Stimulated activated naive CD8-positive, alpha-beta T cell treated with anti-CD3 and anti-CD28 coated beads, Interleukin-15, amount 100 ng/mL, for 72 hours (primary cell): ENCODE measurements at regions not wholly inside any gene's neighbourhood (a gene's known extent, or its start where the extent isn't known, plus 50 kb on each side); places are given as distances from the start of the nearest gene placed in this dataset.
"Not testable (repeated sequence)": the region's sequence is repeated elsewhere in the genome, so short reads cannot be mapped to it uniquely, and the experiment has no call there.

Experiments used
- ATAC-seq: fragments of 150-1000 bp; cut with Tn5 transposase; 2 replicates; pipeline ENCODE4 v1.10.0; 2021; ENCODE audit warnings: mild to moderate bottlenecking, moderate library complexity
- DNase-seq, 2 donors: peaks; one replicate each; pipeline ENCODE4 v3.0.0; 2021 to 2022
- H3K27ac Mint-ChIP-seq, 2 donors: one replicate each; pipeline ENCODE4 v1.8.0; 2022; ENCODE audit warnings: mild to moderate bottlenecking in 2 of 2, mixed read lengths in 2 of 2, moderate library complexity in 2 of 2
- H3K27me3 Mint-ChIP-seq: one replicate; pipeline ENCODE4 v1.8.0; 2022; ENCODE audit warnings: mixed read lengths
- H3K4me1 Mint-ChIP-seq: one replicate; pipeline ENCODE4 v1.8.0; 2022; ENCODE audit warnings: mild to moderate bottlenecking, mixed read lengths
- H3K4me3 Mint-ChIP-seq, 2 donors: one replicate each; pipeline ENCODE4 v1.8.0; 2022; ENCODE audit warnings: mild to moderate bottlenecking in 2 of 2, mixed read lengths in 2 of 2, moderate library complexity in 1 of 2
- H3K9me3 Mint-ChIP-seq, 2 donors: one replicate each; pipeline ENCODE4 v1.8.0; 2022; ENCODE audit warnings: mixed read lengths in 2 of 2

DNA sequence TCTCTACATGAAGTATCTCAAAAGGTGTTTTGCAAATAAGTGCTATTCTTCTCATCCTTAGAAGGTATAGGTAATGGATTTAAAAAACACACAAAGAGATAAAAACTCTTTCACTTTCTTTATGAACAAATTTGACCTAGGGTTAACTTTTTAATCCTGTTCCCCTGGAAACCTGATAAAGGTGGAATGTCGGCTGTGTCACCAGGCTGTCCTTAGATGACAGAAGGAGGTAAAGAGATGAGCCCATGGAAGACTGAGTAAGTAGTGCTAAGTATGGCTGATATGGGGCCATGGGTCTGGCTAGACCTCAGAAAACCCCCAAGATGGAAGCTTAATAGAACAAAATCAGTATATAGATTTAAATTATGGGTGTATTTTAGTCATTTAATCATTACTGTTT is 153.8 kb upstream of the LSM14A start:
- H3K4me3 Mint-ChIP-seq: no peak overlapping the region
- H3K9me3 Mint-ChIP-seq: peaks cover 17 to 25% of the 10 kb centered on the region in 2 donors
- H3K27ac Mint-ChIP-seq: no peak overlapping the region
- H3K4me1 Mint-ChIP-seq: no peaks in the 10 kb centered on the region
- DNase-seq (no peak), ATAC-seq (no peak)
- peaks cover 47% of the 10 kb centered on the region for H3K27me3 Mint-ChIP-seq

DNA sequence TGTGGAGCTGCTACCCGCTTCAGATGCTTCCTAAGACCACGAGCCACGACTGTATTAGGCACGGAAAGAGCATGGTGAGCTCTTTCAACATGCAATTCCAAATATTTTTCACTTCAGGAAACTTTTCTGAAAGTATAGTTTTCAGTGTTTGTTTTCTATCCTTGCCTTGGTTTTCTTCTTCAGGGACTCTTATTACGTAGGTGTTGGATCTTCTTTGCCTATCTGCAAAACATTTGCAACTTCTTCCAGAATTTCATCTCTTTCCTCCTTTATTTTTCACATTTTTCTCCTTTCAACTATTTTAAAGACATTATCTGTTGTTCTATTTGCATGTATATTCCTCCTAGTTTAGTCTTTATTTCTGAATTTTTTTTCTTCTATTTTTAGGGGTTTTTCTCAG is 148.9 kb upstream of the LSM14A start:
- H3K9me3 Mint-ChIP-seq: peaks cover 23 to 26% of the 10 kb centered on the region in 2 donors
- no peak overlapping the region for H3K4me3 Mint-ChIP-seq
- H3K27me3 Mint-ChIP-seq: peaks cover 31% of the 10 kb centered on the region
- no peaks in the 10 kb centered on the region for H3K4me1 Mint-ChIP-seq
- no peak for DNase-seq
- H3K27ac Mint-ChIP-seq: no peak overlapping the region
- no peak for ATAC-seq

DNA sequence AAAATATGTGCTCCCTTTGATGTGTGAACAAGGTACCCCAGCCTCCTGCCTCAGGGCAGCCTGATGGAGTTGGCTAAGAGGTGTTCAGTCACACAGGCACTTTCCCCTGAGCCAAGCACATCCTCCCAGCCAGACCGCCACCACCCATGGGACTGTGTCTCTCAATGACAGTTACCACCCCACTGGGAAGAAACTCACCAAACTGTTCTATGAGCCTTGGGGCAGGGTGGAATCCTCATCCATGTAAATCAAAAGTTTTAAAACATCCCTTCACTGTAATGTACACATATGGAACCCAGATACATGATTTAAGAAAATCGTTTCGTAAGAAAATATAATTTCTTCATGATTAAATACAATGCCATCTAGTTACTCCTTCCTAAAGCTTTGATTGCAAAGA is 138.4 kb upstream of the LSM14A start:
- Mint-ChIP-seq H3K4me3 (no peak overlapping the region), H3K9me3 (no peaks in the 10 kb centered on the region), H3K4me1 (no peaks in the 10 kb centered on the region), H3K27me3 (peaks cover 9% of the 10 kb centered on the region), H3K27ac (no peak overlapping the region)
- DNase-seq (no peak), ATAC-seq (no peak)

DNA sequence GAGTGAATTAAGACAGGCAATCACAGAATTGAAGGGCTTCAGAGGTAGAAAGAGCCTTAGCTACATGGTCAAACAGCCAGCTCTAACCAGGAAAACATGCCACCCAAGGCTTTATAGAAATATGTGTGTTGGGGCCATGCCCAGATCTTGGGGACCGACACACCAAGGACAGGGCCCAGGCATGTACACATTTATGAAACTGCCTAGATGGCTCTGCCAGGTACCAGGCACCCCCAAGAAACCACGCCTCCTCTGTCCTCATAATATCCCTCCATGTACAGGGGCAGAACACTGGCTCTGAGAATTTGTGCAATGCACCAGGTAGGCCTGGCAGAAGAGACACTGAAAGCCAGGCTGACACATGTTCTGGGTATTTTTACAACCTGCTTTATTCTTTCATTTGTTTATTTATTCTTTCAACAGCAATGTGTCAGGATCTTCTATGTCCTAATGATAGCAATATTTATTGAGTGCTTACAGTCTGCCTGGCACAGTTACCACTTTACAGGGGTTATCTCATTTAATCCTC is 137.9 kb upstream of the LSM14A start:
- no peaks in the 10 kb centered on the region for H3K4me1 Mint-ChIP-seq
- DNase-seq: no peak
- H3K27me3 Mint-ChIP-seq: peaks cover 12% of the 10 kb centered on the region
- H3K27ac Mint-ChIP-seq: no peak overlapping the region
- H3K9me3 Mint-ChIP-seq: no peaks in the 10 kb centered on the region
- H3K4me3 Mint-ChIP-seq: no peak overlapping the region
- no peak for ATAC-seq

DNA sequence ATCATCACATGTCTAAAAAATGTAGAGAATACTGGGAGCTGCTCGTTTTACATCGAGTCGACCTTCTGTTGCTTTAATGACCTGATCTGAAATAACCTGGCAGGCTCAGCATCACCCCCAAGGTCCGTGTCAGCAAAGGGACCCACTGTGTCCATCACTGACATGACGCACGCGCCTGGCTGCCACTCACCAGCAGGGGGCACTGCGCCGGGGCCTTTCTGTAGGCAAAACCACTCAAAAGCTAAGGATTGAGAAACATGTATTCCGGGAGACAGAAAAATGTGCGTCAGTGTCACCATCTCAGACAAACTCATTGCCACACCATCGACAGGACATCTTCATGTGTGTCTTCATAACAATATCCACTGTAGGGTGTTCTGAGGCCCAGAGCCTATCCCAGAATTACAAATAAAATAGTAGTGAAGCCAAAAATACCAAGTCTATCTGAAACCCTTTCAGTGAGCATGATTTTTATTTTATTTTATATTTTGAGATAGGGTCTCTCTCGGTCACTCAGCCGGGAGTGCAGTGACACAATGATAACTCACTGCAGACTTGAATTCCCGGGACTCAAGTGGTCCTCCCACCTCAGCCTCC is 130.3 kb upstream of the LSM14A start:
- Mint-ChIP-seq H3K27me3 (peaks cover 13% of the 10 kb centered on the region), H3K27ac (no peak overlapping the region), H3K9me3 (no peaks in the 10 kb centered on the region), H3K4me3 (no peak overlapping the region), H3K4me1 (no peaks in the 10 kb centered on the region)
- ATAC-seq (peak; percentile 56), DNase-seq (peak; percentile 61 to 71)

DNA sequence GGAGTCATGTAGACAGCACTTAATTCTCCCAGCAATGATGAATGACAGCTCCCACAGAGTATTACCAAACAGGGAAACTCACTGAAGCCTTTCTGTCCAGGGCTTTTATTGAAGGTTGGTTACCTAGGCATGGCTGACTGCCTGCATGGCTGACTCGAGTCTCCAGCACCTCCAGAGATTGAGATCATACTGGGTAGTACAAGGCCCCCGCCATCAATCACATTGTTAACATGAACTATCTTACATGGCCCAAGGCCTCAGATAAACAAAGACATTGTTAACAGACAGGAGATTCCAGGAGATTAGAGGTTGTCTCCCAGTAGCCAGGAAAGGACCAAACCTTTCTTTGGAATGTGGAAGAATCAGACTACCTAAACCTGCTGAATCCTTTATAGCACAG is 128.3 kb upstream of the LSM14A start:
- H3K4me3 Mint-ChIP-seq: no peak overlapping the region
- H3K4me1 Mint-ChIP-seq: no peaks in the 10 kb centered on the region
- no peak for DNase-seq
- ATAC-seq: no peak
- no peak overlapping the region for H3K27ac Mint-ChIP-seq
- peaks cover 13% of the 10 kb centered on the region for H3K27me3 Mint-ChIP-seq
- no peaks in the 10 kb centered on the region for H3K9me3 Mint-ChIP-seq

DNA sequence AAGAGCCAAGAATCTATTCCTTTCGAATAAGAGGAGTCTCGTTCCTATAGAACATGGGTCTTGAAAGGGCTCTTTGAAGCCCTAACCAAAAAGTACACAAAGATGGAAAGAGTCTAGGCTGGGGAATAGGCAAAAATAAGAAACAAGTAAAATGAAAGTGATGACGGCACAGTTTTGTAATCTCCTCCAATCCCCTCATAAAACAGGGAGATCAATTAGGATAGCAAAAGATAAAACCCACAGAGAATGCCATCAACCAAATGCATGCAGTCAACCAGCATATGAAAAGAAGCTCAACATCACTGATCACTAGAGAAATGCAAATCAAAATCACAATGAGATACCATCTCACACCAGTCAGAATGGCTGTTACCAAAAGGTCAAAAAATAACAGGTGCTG is 122.4 kb upstream of the LSM14A start:
- no peaks in the 10 kb centered on the region for H3K27me3 Mint-ChIP-seq

DNA sequence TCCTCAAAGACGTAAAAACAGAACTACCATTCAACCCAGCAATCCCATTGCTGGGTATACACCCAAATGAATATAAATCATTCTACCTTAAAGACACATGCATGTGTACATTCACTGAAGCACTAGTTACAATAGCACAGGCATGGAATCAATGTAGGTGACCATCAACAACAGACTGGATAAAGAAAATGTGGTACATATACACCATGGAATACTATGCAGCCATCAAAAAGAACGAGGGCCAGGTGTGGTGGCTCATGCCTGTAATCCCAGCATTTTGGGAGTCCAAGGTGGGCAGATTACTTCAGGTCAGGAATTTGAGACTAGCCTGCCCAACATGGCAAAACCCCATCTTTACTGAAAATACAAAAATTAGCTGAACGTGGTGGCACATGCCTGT is 121.9 kb upstream of the LSM14A start:
- DNase-seq, ATAC-seq, H3K9me3 Mint-ChIP-seq, H3K4me1 Mint-ChIP-seq, H3K4me3 Mint-ChIP-seq, H3K27ac Mint-ChIP-seq, H3K27me3 Mint-ChIP-seq: not testable (repeated sequence)

More for the DNA sequence above, 122.4 kb upstream of the LSM14A start:
- Mint-ChIP-seq H3K4me3 (no peak overlapping the region), H3K4me1 (no peaks in the 10 kb centered on the region), H3K9me3 (no peaks in the 10 kb centered on the region), H3K27ac (no peak overlapping the region)
- DNase-seq: no peak
- ATAC-seq: no peak

DNA sequence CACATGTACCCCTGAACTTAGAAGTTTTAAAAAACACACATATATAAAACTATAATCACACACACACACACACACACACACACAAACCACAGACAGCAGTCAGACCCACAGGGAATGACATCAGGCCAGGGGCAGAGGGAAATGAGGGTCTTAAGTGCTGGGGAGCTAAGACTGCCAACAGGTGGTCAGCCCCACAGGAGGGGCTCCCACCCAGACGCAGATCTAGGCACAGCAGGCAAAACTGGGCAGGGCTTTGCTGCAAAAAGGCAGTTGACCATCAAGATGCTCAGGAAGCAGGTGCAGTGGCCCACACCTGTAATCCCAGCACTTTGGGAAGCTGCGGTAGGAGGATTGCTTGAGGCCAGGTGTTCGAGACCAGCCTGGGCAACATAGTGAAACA is 121.0 kb upstream of the LSM14A start:
- ATAC-seq (no peak), DNase-seq (no peak)
- Mint-ChIP-seq H3K9me3 (no peaks in the 10 kb centered on the region), H3K4me3 (no peak overlapping the region), H3K27me3 (no peaks in the 10 kb centered on the region), H3K4me1 (no peaks in the 10 kb centered on the region), H3K27ac (no peak overlapping the region)

DNA sequence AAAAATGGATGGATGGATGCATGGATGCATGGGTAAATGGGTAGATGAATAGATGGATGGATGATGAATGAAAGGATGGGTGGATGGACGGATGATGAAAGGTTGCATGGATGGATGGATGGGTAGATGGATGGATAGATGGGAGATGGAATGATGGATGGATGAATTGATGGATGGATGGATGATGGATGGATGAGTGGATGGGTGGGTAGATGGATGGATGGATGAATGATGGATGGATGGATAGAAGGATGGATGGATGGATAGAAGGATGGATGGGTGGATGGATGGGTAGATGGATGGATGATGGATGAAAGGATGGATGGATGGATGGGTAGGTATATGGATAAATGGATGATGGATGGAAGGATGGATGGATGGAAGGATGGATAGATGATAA is 115.1 kb upstream of the LSM14A start:
- Mint-ChIP-seq H3K27me3 (no peaks in the 10 kb centered on the region), H3K27ac (no peak overlapping the region), H3K9me3 (no peaks in the 10 kb centered on the region), H3K4me3 (no peak overlapping the region), H3K4me1 (no peaks in the 10 kb centered on the region)
- ATAC-seq (no peak), DNase-seq (no peak)

DNA sequence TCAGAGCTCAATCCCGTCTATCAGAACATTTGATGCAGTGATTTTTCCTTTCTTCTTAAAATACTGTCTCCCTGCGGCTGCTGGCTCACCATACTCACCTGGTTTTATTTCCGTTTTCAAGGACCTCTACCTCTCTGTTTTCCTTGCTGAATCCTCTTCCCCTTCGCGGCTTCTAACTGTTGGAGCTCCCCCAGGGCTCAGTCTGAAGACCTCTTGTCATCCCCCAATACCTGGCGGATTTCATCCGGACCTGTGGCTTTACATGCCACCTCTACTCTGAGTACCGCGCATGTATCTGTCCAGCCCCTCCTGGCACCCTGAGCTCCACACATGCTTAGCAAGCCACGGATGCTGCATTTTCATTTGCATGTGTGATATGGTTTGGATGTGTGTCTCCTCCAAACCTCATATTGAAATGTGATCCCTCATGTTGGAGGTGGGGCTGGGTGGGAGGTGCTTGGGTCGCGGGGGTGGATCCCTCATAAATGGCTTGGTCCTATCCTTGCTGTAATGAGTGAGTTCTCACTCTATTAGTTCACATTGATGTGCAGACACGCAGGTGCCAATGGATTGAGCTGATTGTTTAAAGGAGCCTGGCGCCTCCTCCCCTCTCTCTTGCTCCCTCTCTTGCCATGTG is 106.2 kb upstream of the LSM14A start:
- no peak for DNase-seq
- Mint-ChIP-seq H3K4me3 (no peak overlapping the region), H3K4me1 (no peaks in the 10 kb centered on the region), H3K9me3 (no peaks in the 10 kb centered on the region), H3K27ac (no peak overlapping the region), H3K27me3 (peaks cover 28% of the 10 kb centered on the region)
- no peak for ATAC-seq

DNA sequence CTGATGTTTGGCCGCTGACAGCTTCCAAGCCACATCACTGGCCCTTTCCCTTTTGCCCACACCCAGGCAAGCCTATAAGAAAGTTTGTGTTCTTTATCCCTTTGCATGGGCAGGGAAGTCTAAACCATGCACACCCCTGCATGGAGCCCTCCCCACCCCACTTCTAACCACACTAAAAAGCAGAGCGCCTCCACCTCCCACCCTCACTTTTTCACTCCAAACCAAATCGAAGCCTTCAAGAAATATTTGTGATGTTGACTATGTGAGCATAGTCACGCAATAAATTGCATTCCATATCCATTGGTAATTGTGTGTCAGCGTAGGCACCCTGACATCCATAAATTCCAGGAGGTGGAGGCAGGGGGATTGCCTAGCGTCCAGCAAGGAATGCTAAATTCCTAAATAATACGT is 104.4 kb upstream of the LSM14A start:
- Mint-ChIP-seq H3K4me1 (no peaks in the 10 kb centered on the region), H3K27me3 (peaks cover 39% of the 10 kb centered on the region), H3K27ac (no peak overlapping the region), H3K4me3 (no peak overlapping the region), H3K9me3 (no peaks in the 10 kb centered on the region)
- ATAC-seq: no peak
- DNase-seq: no peak

DNA sequence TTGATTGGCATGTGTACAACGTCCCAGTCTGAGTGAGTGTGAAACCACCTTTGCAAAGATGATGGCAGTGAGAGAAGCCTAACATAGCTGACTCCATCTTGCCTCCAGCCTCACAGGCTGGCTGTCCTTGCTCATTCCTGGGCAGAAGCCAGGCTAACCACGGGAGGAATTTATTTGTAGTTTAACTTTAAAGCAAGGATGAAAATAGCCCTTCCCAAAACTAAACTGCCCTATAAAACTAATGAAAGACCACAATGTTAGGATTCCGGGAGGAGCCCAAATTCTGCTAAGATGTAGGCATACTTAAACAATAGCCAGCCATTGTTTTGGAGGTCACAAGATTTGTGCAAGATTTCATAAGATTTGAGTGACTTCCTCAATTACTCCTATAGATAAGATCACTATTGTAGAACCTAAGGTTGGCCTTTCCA is 96.6 kb upstream of the LSM14A start:
- ATAC-seq (no peak), DNase-seq (no peak)
- Mint-ChIP-seq H3K4me3 (no peak overlapping the region), H3K9me3 (no peaks in the 10 kb centered on the region), H3K27ac (no peak overlapping the region), H3K27me3 (peaks cover 30% of the 10 kb centered on the region), H3K4me1 (no peaks in the 10 kb centered on the region)

DNA sequence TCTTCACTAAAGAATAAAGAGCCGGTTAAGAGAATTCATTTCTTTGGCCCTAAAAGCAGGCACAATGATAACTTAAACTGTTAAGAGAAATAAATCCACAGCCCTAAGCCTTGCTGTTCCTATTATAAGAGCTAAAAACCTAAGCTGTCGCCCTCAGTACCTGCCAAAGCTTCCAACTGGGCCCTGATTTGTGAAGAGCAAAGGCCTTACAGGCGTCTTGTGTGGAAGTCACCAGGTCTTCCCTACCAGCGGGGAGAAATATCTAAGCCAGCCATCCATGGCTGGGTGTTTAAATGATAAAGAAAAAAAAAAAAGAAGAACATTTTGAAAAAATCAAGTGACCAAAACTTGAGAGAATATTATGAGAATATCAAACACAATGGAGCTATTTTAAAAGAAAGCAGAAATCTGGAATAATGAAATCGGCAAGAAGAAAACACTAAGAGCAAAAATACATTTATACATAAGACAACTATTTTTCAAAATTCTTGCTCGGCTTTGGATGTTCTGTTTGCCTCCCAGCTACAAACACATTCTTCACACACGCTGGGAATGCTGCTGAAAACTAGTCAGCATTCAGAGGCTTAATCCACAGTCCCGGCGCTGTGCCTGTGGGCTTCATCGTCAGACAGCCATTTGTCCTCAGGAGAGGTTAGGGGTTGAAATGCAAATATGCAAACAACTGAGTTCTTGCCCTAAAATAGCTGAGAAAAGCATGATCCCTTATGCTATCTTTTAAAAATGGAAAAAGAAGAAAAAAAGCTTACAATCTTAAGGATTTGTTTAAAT is 89.8 kb upstream of the LSM14A start:
- no peak for DNase-seq

DNA sequence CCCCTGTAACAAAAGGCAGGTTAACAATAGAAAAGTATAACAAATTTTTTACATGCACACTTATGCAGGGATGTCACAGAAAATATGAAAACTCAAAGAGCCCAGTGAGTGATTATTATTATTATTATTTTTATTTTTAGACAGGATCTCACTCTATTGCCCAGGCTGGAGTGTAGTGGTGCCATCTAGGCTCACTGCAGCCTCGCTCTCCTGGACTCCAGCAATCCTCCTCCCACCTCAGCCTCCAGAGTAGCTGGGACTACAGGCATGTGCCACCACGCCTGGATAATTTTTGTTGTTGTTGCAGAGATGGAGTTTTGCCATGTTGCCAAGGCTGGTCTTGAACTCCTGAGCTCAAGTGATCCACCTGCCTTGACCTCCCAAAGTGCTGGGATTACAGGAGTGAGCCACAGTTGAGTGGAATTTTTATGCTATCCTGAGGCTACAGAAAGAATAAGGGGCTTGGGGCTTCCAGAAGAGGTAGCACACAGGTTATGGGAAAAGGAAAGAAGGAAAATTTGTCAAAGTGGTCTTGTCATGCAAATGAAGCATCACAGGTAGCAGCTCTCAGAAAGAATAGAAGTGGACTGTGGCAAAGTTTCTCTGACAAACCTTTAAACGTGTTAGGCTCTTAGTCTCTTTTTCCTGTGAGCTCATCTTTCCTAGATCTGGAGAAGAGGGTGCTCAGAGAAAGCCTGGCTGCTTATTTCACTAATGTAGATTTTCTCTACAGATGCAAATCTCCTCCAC is 87.7 kb upstream of the LSM14A start:
- H3K27me3 Mint-ChIP-seq: peaks cover 22% of the 10 kb centered on the region
- H3K27ac Mint-ChIP-seq: no peak overlapping the region
- H3K4me1 Mint-ChIP-seq: no peaks in the 10 kb centered on the region

More for the DNA sequence above, 89.8 kb upstream of the LSM14A start:
- no peak for ATAC-seq
- no peaks in the 10 kb centered on the region for H3K4me1 Mint-ChIP-seq
- peaks cover 7 to 10% of the 10 kb centered on the region in 2 donors for H3K9me3 Mint-ChIP-seq
- H3K27me3 Mint-ChIP-seq: peaks cover 15% of the 10 kb centered on the region
- H3K27ac Mint-ChIP-seq: no peak overlapping the region
- H3K4me3 Mint-ChIP-seq: no peak overlapping the region

More for the DNA sequence above, 87.7 kb upstream of the LSM14A start:
- Mint-ChIP-seq H3K9me3 (peaks cover 7 to 10% of the 10 kb centered on the region in 2 donors), H3K4me3 (no peak overlapping the region)
- no peak for ATAC-seq
- no peak for DNase-seq
